G401.6 (cell line): ENCODE measurements at regions not wholly inside any gene's neighbourhood (a gene's known extent, or its start where the extent isn't known, plus 50 kb on each side); places are given as distances from the start of the nearest gene placed in this dataset.
"Not testable (repeated sequence)": the region's sequence is repeated elsewhere in the genome, so short reads cannot be mapped to it uniquely, and the experiment has no call there.

ENCODE experiments used
- FAIRE-seq: peaks from 2 replicates; lab custom pipeline; 2012; peaks lifted over from hg19 to GRCh38; lab: Jason Lieb, UNC

DNA sequence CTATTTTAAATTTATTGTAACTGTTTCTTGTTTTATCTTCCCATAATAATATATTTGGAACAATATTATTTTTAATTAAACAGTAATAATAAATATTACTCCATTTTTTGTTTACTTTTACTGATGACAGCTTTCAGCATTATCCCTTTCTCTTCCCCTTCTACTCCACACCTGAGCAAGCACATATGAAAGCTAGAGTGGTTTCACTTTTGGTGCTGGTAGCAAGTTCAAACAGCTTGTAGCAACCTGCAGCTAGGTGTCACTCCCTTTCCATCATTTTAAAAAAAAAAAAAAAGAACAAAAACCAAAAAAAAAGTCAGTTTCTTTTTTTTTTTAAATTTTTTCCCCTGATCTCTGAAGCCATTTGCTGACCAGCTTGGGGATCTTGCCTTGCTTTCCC is 801.8 kb downstream of the CCDC85A start:
- no peak for FAIRE-seq

- FAIRE-seq: no peak
Measured at GRCh38 chr2:57022496-57022895, 838.7 kb downstream of the CCDC85A start.

DNA sequence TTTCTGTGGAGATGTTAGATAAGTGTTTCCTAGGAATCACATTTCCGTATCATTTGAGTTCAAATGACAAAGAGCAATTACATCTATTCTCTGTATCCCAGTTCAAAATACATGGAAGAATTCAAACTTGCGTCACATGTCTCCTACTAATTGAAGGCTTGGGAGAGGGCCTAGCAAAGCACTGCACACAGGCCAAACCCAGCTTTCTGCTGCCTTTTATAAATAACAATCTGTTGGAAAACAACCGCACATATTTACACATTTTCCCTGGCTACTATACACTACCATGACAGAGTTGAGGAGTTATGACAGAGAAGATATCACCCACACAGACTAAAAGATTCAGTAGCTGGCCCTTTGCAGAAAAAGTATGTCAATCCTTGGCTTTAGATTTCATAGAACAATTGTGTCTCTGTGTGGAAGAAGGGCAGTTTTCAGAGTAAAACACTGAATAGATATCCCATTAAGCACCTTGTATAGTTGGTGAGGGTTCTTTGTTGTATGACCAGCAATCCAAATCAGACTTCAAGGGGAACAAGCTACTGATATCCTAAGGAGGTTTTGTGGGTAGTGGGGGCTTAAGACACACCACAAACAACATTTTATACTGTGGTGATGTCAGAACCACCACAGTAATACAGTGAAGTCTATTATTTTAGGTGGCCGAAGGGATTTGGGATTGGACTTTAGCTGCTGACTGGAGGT is 861.3 kb downstream of the CCDC85A start:
- no peak for FAIRE-seq

GRCh38 chr2:57049273-57049672 is 865.5 kb downstream of the CCDC85A start:
- FAIRE-seq: no peak

DNA sequence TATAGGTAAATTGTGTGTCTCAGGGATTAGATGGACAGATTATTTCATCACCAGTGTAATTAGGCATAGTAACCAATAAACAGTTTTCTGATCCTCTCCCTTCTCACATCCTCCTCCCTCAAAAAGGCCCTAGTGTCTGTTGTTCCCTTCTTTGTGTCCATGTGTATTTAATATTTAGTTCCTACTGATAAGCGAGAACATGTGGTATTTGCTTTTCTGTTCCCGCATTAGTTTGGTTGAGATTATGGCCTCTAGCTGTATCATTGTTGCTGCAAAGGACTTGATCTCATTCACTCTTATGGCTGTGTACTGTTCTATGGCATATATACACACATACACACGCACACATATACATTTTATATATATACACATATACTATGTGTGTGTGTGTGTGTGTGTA is 866.2 kb downstream of the CCDC85A start:
- no peak for FAIRE-seq

GRCh38 chr2:57066301-57066700 is 882.5 kb downstream of the CCDC85A start:
- not testable (repeated sequence) for FAIRE-seq

DNA sequence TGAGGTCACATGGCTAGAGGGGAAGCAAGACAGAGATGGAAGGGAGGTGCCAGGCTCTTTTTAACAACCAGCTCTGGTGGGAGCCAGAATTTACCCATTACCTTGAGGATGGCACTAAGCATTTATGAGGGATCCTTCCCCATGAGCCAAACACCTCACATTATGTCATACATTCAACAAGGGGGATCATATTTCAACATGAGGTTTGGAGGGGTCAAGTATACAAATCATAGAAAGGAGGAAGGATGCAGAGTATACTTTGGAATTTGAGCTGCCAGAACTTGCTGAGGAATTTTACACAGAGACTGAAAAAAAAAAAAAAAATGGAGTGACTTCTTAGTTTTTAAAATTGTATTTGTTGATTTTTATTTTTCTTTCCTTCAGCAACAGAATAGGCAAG is 891.4 kb downstream of the CCDC85A start:
- no peak for FAIRE-seq

- FAIRE-seq: no peak
Measured at GRCh38 chr2:57080035-57080434, 896.2 kb downstream of the CCDC85A start.

DNA sequence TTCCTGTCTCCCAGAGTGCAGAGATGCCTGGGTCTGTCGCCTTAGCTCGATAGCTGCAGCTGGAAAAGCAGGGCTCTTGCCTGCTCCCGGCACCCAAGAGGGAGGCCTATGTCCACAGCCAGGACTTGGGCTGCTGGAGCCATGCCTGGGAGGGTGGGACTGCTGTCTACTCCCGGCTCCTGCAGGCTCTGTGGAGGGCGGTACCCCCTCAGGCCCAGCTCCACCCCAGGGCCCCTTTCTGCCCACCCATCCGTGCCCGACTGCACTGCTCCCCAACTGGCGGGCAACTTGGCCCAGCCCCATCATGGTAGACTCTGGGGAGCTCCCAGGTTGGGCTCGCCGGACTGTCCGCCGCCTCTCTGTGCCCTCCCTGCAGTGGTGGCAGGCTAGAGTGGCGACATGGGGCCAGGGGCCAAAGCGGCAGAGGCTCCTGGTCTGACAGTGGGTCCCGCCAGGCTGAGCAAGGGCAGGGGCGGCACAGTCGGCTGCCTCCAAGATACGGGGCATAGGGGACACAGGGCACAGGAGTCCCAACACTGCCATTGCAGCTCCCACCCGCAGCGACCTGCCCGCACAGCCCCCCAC is 901.0 kb downstream of the CCDC85A start:
- FAIRE-seq: no peak

- no peak for FAIRE-seq
Measured at GRCh38 chr2:57093020-57093419, 909.2 kb downstream of the CCDC85A start.

DNA sequence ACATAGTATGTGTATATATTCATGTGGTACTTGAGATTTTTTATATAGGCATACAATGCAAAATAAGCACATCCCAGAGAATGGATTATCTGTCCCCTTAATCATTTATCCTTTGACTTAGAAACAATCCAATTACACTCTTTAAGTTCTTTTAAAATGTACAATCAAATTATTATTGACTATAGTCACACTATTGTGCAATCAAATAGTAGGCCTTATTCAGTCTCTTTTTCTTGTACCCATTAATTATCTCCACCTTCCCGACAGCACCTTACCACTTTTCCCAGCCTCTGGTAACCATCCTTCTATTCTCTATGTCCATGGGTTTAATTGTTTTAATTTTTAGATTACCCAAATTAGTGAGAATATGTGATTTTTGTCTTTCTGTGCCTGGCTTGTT is 914.1 kb downstream of the CCDC85A start:
- no peak for FAIRE-seq

- no peak for FAIRE-seq
Measured at GRCh38 chr2:57100436-57100835, 916.6 kb downstream of the CCDC85A start.

DNA sequence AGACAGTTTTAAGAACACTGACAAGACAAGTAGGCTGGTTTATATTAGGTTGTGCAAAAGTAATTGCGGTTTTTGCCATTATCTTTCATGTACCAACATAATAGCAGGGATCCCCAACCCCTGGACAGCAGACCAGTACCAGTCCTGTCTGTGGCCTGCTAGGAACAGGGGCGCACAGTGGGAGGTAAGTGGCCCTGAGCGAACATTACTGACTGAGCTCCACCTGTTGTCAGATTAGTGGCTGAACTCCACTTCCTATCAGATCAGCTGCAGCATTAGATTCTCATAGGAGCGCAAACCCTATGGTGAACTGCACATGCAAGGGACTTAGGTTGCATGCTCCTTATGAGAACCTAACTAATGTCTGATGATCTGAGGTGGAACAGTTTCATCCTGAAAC is 921.9 kb downstream of the CCDC85A start:
- no peak for FAIRE-seq

GRCh38 chr2:57107353-57107752 is 923.6 kb downstream of the CCDC85A start:
- FAIRE-seq: no peak

GRCh38 chr2:57111531-57111930 is 927.7 kb downstream of the CCDC85A start:
- FAIRE-seq: no peak

- no peak for FAIRE-seq
Measured at GRCh38 chr2:57119141-57119540, 927.5 kb upstream of the VRK2 start.

DNA sequence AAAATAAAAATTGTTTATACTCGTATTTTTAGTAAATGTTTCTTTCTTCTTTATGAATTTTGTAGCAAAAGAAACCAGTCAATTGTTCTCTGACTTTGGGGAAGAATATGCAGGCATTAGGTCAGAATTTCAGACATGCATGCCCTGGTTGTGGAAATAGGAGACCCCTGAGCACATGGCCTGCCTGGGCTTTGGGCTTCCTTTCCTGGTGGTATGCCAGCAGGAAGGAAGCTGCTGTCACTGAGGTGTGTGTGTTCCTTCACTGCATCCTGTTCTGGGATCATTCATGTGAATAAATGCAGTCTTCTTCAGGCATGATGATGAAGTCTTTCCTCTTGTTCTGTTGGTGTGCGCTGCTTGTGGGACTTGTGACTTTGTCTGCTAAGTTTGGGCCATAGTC is 920.2 kb upstream of the VRK2 start:
- FAIRE-seq: no peak

DNA sequence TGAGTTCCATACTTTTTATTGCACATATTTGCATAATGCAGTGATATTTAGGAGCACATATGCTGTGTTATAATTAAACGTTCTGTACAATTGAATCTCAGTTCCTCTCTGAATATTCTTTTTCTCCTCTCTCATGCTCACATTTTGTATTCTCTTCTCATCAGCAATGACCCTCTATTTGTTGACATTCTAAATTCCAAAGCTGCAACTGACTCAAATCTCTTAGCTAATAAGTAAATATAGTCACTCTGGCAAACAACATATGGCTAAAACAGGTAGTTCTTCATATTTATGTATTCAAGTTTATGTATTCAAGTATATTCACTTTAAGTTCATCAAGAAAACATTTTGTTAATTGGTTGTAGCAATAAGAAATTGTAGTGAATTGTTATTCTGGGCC is 907.4 kb upstream of the VRK2 start:
- no peak for FAIRE-seq

- no peak for FAIRE-seq
Measured at GRCh38 chr2:57141269-57141668, 905.3 kb upstream of the VRK2 start.

- FAIRE-seq: no peak
Measured at GRCh38 chr2:57146951-57147350, 899.7 kb upstream of the VRK2 start.

DNA sequence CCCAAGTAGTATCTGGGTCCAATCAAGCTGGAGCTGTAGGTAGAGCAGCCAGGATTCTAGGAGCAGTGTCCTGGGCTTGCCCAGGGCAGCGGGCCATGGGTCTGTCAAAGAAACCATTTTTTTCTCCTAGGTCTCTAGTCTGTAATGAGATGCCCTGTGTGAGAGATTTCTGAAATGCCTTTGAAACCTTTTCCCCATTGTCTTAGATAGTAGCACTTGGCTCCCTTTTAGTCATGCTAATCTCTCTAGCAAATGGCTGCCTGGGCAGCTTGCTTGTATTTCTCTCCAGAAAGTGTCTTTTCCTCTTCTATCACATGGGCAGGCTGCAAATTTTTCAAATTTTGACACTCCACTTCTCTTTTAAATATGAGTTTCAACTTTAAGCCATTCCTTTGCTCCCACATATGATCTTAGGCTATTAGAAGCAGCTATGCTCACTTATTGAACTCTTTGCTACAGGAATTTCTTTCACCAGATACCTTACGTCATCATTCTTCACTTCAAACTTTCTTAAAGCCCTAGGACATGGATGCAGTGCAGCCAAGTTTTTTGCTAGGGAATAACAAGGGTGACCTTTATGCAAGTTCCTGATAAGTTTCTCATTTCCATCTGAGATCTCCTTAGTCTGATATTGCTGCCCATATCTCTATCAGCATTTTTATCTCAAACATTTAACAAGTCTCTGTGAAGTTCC is 890.2 kb upstream of the VRK2 start:
- no peak for FAIRE-seq

- FAIRE-seq: no peak
Measured at GRCh38 chr2:57160976-57161375, 885.6 kb upstream of the VRK2 start.

DNA sequence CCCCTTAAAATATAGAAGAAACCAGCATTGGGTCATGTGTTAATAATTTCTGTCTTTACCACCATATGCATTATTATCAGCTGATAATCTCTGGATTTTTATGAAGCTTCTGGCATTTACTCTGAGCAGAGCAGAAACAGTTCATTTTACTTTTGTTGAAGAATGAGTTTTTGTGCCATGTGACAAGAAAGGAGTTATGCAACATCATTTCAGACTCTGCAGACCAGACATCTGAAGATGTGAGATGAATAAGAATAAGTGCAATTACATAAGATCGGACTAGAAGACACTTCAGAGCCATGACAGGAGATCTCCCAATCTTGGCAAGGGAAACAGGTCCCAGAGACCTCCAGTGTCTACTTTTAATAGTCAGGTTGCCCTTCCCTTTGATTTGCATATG is 869.4 kb upstream of the VRK2 start:
- FAIRE-seq: no peak

GRCh38 chr2:57180042-57180567 is 866.5 kb upstream of the VRK2 start:
- FAIRE-seq: no peak
